ENCODE measurements at regions not wholly inside any gene's neighbourhood (a gene's known extent, or its start where the extent isn't known, plus 50 kb on each side); places are given as distances from the start of the nearest gene placed in this dataset.

GRCh38 chr9:89684218-89684617 lies 79.4 kb downstream of the GADD45G start:
- H3K4me2 ChIP-seq (ENCODE audit: low read length), result no peak overlapping the region
- no peak overlapping the region for H3K27ac ChIP-seq (ENCODE audit: low read depth, low read length, poor library complexity, severe bottlenecking)
- no peaks in the 10 kb centered on the region for H3K9me3 ChIP-seq (ENCODE audit: low read length)
- no peak for TF ChIP-seq CTCF (IDR thresholded peaks at IDR 0.05; ENCODE audit: low read length)
- TF ChIP-seq EZH2 (IDR thresholded peaks at IDR 0.05; ENCODE audit: borderline replicate concordance, low read length), result no peak
- H3K36me3 ChIP-seq (ENCODE audit: insufficient read depth, low read length), result no peaks in the 10 kb centered on the region
- no peak overlapping the region for H3K4me3 ChIP-seq (ENCODE audit: low read depth, low read length, poor library complexity, severe bottlenecking)
- no peaks in the 10 kb centered on the region for H3K9me2 ChIP-seq (ENCODE audit: low read depth, low read length)
- H2AFZ ChIP-seq (ENCODE audit: low read length), result no peak overlapping the region
- H3K27me3 ChIP-seq (ENCODE audit: insufficient read depth, low read length), result peaks cover 4% of the 10 kb centered on the region; the same call in 1 of the 2 replicates
- no peaks in the 10 kb centered on the region for H3K4me1 ChIP-seq (ENCODE audit: insufficient read depth, low read length, severe bottlenecking)
- no peaks in the 10 kb centered on the region for H3F3A ChIP-seq (ENCODE audit: insufficient read depth, low read length)
- H3K9ac ChIP-seq (ENCODE audit: low read length), result no peak overlapping the region
- no peaks in the 10 kb centered on the region for H4K20me1 ChIP-seq (ENCODE audit: insufficient read depth, low read length)
- H3K79me2 ChIP-seq (ENCODE audit: insufficient read depth, low read length), result no peaks in the 10 kb centered on the region

GRCh38 chr9:89684912-89685636 lies 80.3 kb downstream of the GADD45G start:
- Histone ChIP-seq H3K4me1 (ENCODE audit: insufficient read depth, low read length, severe bottlenecking) (no peaks in the 10 kb centered on the region), H3K27me3 (ENCODE audit: insufficient read depth, low read length) (peaks cover 4% of the 10 kb centered on the region; the same call in 1 of the 2 replicates), H3K79me2 (ENCODE audit: insufficient read depth, low read length) (no peaks in the 10 kb centered on the region), H4K20me1 (ENCODE audit: insufficient read depth, low read length) (no peaks in the 10 kb centered on the region), H3K9me2 (ENCODE audit: low read depth, low read length) (no peaks in the 10 kb centered on the region), H3K9ac (ENCODE audit: low read length) (no peak overlapping the region), H3K4me3 (ENCODE audit: low read depth, low read length, poor library complexity, severe bottlenecking) (no peak overlapping the region), H2AFZ (ENCODE audit: low read length) (no peak overlapping the region), H3F3A (ENCODE audit: insufficient read depth, low read length) (no peaks in the 10 kb centered on the region), H3K9me3 (ENCODE audit: low read length) (no peaks in the 10 kb centered on the region), H3K4me2 (ENCODE audit: low read length) (no peak overlapping the region), H3K27ac (ENCODE audit: low read depth, low read length, poor library complexity, severe bottlenecking) (no peak overlapping the region), H3K36me3 (ENCODE audit: insufficient read depth, low read length) (no peaks in the 10 kb centered on the region)
- TF ChIP-seq EZH2 (IDR thresholded peaks at IDR 0.05; ENCODE audit: borderline replicate concordance, low read length) (no peak), CTCF (IDR thresholded peaks at IDR 0.05; ENCODE audit: low read length) (no peak)

GRCh38 chr9:89685698-89686097 lies 80.9 kb downstream of the GADD45G start:
- peaks cover 4% of the 10 kb centered on the region; the same call in 1 of the 2 replicates for H3K27me3 ChIP-seq (ENCODE audit: insufficient read depth, low read length)

More at GRCh38 chr9:89685698-89686097, 80.9 kb downstream of the GADD45G start:
- Histone ChIP-seq H3K9me2 (ENCODE audit: low read depth, low read length) (no peaks in the 10 kb centered on the region), H3K79me2 (ENCODE audit: insufficient read depth, low read length) (no peaks in the 10 kb centered on the region), H3F3A (ENCODE audit: insufficient read depth, low read length) (no peaks in the 10 kb centered on the region), H3K4me2 (ENCODE audit: low read length) (no peak overlapping the region), H2AFZ (ENCODE audit: low read length) (no peak overlapping the region), H4K20me1 (ENCODE audit: insufficient read depth, low read length) (no peaks in the 10 kb centered on the region), H3K4me3 (ENCODE audit: low read depth, low read length, poor library complexity, severe bottlenecking) (no peak overlapping the region), H3K27ac (ENCODE audit: low read depth, low read length, poor library complexity, severe bottlenecking) (no peak overlapping the region), H3K36me3 (ENCODE audit: insufficient read depth, low read length) (no peaks in the 10 kb centered on the region), H3K4me1 (ENCODE audit: insufficient read depth, low read length, severe bottlenecking) (no peaks in the 10 kb centered on the region), H3K9ac (ENCODE audit: low read length) (no peak overlapping the region), H3K9me3 (ENCODE audit: low read length) (no peaks in the 10 kb centered on the region)
- TF ChIP-seq CTCF (IDR thresholded peaks at IDR 0.05; ENCODE audit: low read length) (no peak), EZH2 (IDR thresholded peaks at IDR 0.05; ENCODE audit: borderline replicate concordance, low read length) (no peak)

Measured in OCI-LY1 (cell line).